Nephron (organoid): ENCODE measurements at regions not wholly inside any gene's neighbourhood (a gene's known extent, or its start where the extent isn't known, plus 50 kb on each side); places are given as distances from the start of the nearest gene placed in this dataset.

Experiments used
- H3K27ac Mint-ChIP-seq, 3 experiments: 2 replicates each; pipeline ENCODE4 v1.8.0; 2020; ENCODE audit warnings: mixed read lengths in 3 of 3, mild to moderate bottlenecking in 2 of 3, moderate library complexity in 1 of 3
- H3K27me3 Mint-ChIP-seq: 2 replicates; pipeline ENCODE4 v1.8.0; 2021; ENCODE audit warnings: low read depth, mild to moderate bottlenecking, moderate library complexity, mixed read lengths
- H3K36me3 Mint-ChIP-seq: 2 replicates; pipeline ENCODE4 v1.8.0; 2020; ENCODE audit warnings: low read depth, mixed read lengths
- H3K4me1 Mint-ChIP-seq: 2 replicates; pipeline ENCODE4 v1.8.0; 2020; ENCODE audit warnings: mixed read lengths
- H3K4me3 Mint-ChIP-seq, 3 experiments: 2 replicates each; pipeline ENCODE4 v1.8.0; 2020; ENCODE audit warnings: mild to moderate bottlenecking in 3 of 3, mixed read lengths in 3 of 3, moderate library complexity in 2 of 3
- H3K9me3 Mint-ChIP-seq: 2 replicates; pipeline ENCODE4 v1.8.0; 2020; ENCODE audit warnings: mixed read lengths
- TF ChIP-seq, protein P1 (sequence below), 3 experiments: fragments of 200-600 bp; sonication (generic); IDR thresholded peaks; one replicate each; pipeline ENCODE4 v1.5.0; 2021; ENCODE audit warnings: antibody characterized with exemption in 3 of 3; ENCODE audit not compliant: unreplicated experiment in 3 of 3

DNA sequence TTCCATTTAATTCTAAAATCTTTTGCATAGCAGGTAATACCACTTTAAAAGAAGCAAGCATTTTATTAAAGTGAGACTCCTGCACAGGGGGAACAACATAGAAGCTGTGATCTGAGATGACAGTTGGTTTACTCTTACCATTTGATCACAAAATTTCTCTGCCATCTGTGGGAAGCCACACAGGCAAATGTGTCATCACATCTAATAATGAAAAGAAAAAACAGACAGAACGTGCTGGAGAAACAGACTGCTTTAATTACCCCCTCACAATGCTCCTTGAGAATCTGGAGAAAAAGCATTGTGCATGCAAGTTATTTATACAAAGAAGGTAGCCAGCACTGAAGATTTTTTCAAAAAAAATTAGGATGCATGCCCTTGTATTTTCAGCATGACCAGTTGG, 165.2 kb upstream of the PTER start:
- TF ChIP-seq, protein P1, sequence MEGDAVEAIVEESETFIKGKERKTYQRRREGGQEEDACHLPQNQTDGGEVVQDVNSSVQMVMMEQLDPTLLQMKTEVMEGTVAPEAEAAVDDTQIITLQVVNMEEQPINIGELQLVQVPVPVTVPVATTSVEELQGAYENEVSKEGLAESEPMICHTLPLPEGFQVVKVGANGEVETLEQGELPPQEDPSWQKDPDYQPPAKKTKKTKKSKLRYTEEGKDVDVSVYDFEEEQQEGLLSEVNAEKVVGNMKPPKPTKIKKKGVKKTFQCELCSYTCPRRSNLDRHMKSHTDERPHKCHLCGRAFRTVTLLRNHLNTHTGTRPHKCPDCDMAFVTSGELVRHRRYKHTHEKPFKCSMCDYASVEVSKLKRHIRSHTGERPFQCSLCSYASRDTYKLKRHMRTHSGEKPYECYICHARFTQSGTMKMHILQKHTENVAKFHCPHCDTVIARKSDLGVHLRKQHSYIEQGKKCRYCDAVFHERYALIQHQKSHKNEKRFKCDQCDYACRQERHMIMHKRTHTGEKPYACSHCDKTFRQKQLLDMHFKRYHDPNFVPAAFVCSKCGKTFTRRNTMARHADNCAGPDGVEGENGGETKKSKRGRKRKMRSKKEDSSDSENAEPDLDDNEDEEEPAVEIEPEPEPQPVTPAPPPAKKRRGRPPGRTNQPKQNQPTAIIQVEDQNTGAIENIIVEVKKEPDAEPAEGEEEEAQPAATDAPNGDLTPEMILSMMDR (IDR thresholded peaks at IDR 0.05; ENCODE audit: unreplicated experiment in 3 of 3): no peak
- no peaks in the 10 kb centered on the region for H3K4me1 Mint-ChIP-seq
- H3K27ac Mint-ChIP-seq: no peak overlapping the region
- no peaks in the 10 kb centered on the region for H3K36me3 Mint-ChIP-seq
- H3K4me3 Mint-ChIP-seq: no peak overlapping the region
- H3K27me3 Mint-ChIP-seq: no peaks in the 10 kb centered on the region
- H3K9me3 Mint-ChIP-seq: no peaks in the 10 kb centered on the region

DNA sequence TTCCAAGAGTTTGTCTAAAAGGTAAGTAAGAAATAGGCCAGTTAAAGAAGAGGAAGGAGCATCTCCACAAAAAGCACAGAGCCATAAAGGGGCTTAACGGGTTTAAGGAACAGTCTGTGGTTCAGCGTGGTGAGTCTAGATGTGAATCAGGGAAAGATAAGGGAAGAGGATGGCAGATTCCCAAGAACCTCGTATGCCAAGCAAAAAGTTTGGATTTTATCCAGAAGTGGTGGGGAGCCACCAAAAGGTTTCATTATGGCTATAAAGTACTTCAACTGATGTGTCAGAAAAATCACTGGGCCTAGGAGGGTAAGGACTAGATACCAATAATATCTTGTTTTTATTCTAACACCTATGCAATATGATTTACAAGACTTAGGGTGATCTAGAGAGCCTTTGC, 161.9 kb upstream of the PTER start:
- H3K4me1 Mint-ChIP-seq: no peaks in the 10 kb centered on the region
- no peak overlapping the region for H3K27ac Mint-ChIP-seq
- H3K4me3 Mint-ChIP-seq: no peak overlapping the region
- H3K36me3 Mint-ChIP-seq: no peaks in the 10 kb centered on the region
- no peaks in the 10 kb centered on the region for H3K9me3 Mint-ChIP-seq
- no peaks in the 10 kb centered on the region for H3K27me3 Mint-ChIP-seq
- TF ChIP-seq, protein P1 (IDR thresholded peaks at IDR 0.05; ENCODE audit: unreplicated experiment in 3 of 3): no peak

DNA sequence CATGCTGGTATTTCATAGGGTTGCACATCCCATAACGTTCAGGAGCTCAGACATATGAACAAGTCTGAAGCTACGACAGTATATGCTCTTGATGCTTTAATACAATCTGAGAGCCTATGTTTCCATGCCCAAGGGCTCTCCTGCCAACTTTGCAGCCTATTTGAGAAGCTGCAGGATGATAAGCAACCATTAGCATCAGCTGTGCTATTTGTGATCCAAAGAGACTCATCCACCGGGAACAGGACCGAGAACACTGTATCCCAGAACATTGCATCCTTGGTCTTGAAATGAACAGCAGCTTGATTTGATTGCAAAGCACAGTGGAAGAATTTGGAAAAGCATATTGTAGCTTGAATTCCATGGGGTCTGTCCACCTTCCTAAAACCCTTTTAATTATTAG, 156.2 kb upstream of the PTER start:
- H3K27me3 Mint-ChIP-seq: peaks cover 4% of the 10 kb centered on the region
- H3K4me1 Mint-ChIP-seq: no peaks in the 10 kb centered on the region
- no peaks in the 10 kb centered on the region for H3K36me3 Mint-ChIP-seq
- TF ChIP-seq, protein P1 (IDR thresholded peaks at IDR 0.05; ENCODE audit: unreplicated experiment in 3 of 3): no peak
- no peaks in the 10 kb centered on the region for H3K9me3 Mint-ChIP-seq
- H3K4me3 Mint-ChIP-seq: no peak overlapping the region
- no peak overlapping the region for H3K27ac Mint-ChIP-seq

- H3K4me3 Mint-ChIP-seq: no peak overlapping the region
- H3K27me3 Mint-ChIP-seq: no peaks in the 10 kb centered on the region
- TF ChIP-seq, protein P1 (IDR thresholded peaks at IDR 0.05; ENCODE audit: unreplicated experiment in 3 of 3): no peak
- no peak overlapping the region for H3K27ac Mint-ChIP-seq
- no peaks in the 10 kb centered on the region for H3K4me1 Mint-ChIP-seq
- no peaks in the 10 kb centered on the region for H3K9me3 Mint-ChIP-seq
- H3K36me3 Mint-ChIP-seq: no peaks in the 10 kb centered on the region
These were observed 144.4 kb upstream of the PTER start for GRCh38 chr10:16292366-16292765.

DNA sequence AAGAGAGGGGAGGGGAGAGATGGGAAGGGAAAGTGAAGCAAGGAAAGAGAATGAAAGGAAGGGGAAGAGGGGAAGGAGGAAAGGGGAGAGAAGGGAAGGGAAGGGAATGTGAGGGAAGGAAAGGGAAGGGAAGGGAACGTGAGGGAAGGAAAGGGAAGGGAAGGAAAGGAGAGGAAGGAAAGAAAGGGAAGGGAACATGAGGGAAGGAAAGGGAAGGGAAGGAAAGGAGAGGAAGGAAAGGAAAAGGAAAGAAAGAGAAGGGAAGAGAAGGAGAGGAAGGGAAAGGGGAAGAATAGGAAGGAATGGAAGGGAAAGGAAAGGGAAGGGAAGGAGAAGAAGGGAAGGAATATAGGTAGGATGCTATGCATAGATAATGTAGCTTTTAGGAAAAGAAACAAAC, 139.7 kb upstream of the PTER start:
- Mint-ChIP-seq H3K4me1 (no peaks in the 10 kb centered on the region), H3K4me3 (no peak overlapping the region), H3K27ac (no peak overlapping the region), H3K36me3 (no peaks in the 10 kb centered on the region), H3K9me3 (no peaks in the 10 kb centered on the region), H3K27me3 (no peaks in the 10 kb centered on the region)
- TF ChIP-seq, protein P1 (IDR thresholded peaks at IDR 0.05; ENCODE audit: unreplicated experiment in 3 of 3): no peak

DNA sequence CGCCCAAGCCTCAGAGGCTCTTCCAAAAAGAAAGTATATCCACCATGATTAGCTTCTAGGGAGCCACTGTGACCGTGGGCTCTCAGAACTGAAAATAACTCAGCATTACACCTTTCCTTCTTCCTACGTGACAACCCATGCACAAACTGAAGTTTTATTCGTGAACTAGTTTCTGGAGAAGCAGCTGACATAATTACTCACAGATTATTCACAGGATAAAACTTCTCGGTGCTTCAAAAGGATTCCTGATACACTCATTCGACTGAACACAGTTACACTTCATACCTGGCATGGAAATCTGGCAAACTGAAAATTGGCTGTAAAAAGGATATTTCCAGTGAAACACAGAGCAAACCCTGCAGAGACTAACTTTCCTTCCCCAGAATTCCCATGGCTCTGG, 139.2 kb upstream of the PTER start:
- Mint-ChIP-seq H3K27me3 (no peaks in the 10 kb centered on the region), H3K27ac (no peak overlapping the region), H3K4me3 (no peak overlapping the region), H3K9me3 (no peaks in the 10 kb centered on the region), H3K36me3 (no peaks in the 10 kb centered on the region), H3K4me1 (no peaks in the 10 kb centered on the region)
- TF ChIP-seq, protein P1 (IDR thresholded peaks at IDR 0.05; ENCODE audit: unreplicated experiment in 3 of 3): no peak
